HEK293T (cell line): ENCODE measurements at regions not wholly inside any gene's neighbourhood (a gene's known extent, or its start where the extent isn't known, plus 50 kb on each side); places are given as distances from the start of the nearest gene placed in this dataset.

Source experiments
- CTCF ChIA-PET: fragments of 350-600 bp; formaldehyde crosslinking; extraction: SDS; loops from one replicate; lab custom pipeline; 2021; ENCODE audit warnings: antibody characterized with exemption, inconsistent platforms; lab: Yijun Ruan, JAX
- POLR2A ChIA-PET: fragments of 350-600 bp; formaldehyde crosslinking; extraction: SDS; loops from one replicate; lab custom pipeline; 2020; ENCODE audit warnings: antibody characterized with exemption, inconsistent platforms; lab: Yijun Ruan, JAX
- DNase-seq: peaks from one replicate; pipeline ENCODE4 v3.0.0; 2012; ENCODE audit warnings: mixed read lengths; ENCODE audit errors: extremely low spot score
- ARNT ChIP-seq: fragments of 450-650 bp; IDR thresholded peaks from 2 replicates; pipeline ENCODE4 v1.6.1; 2017; ENCODE audit warnings: mild to moderate bottlenecking
- BHLHE40 ChIP-seq: fragments of 450-650 bp; IDR thresholded peaks from 2 replicates; pipeline ENCODE4 v1.6.1; 2016; ENCODE audit warnings: mild to moderate bottlenecking, moderate library complexity, borderline replicate concordance
- CTBP1 ChIP-seq: fragments of 450-650 bp; IDR thresholded peaks from 2 replicates; pipeline ENCODE4 v1.6.1; 2016; ENCODE audit warnings: borderline replicate concordance
- ELF4 ChIP-seq: fragments of 450-650 bp; IDR thresholded peaks from 2 replicates; pipeline ENCODE4 v1.6.1; 2017; ENCODE audit warnings: antibody characterized with exemption
- FOXA1 ChIP-seq: fragments of 450-650 bp; IDR thresholded peaks from 2 replicates; pipeline ENCODE4 v1.6.1; 2016; ENCODE audit warnings: mild to moderate bottlenecking
- FOXK2 ChIP-seq: fragments of 450-650 bp; IDR thresholded peaks from 2 replicates; pipeline ENCODE4 v1.6.1; 2016; ENCODE audit warnings: mild to moderate bottlenecking
- FOXM1 ChIP-seq: fragments of 450-650 bp; IDR thresholded peaks from 2 replicates; pipeline ENCODE4 v1.6.1; 2017; ENCODE audit warnings: mild to moderate bottlenecking, borderline replicate concordance
- HDGF ChIP-seq: fragments of 450-650 bp; IDR thresholded peaks from 2 replicates; pipeline ENCODE4 v1.6.1; 2017; ENCODE audit warnings: antibody characterized with exemption, borderline replicate concordance
- L3MBTL2 ChIP-seq: fragments of 450-650 bp; conservative IDR thresholded peaks from 2 replicates; pipeline ENCODE4 v1.6.1; 2016; ENCODE audit warnings: mild to moderate bottlenecking
- LEF1 ChIP-seq: fragments of 450-650 bp; IDR thresholded peaks from 2 replicates; pipeline ENCODE4 v1.6.1; 2017; ENCODE audit warnings: mild to moderate bottlenecking, borderline replicate concordance
- NFRKB ChIP-seq: fragments of 450-650 bp; IDR thresholded peaks from 2 replicates; pipeline ENCODE4 v1.6.1; 2016; ENCODE audit warnings: mild to moderate bottlenecking, moderate library complexity
- SP1 ChIP-seq: fragments of 450-650 bp; IDR thresholded peaks from 2 replicates; pipeline ENCODE4 v1.6.1; 2017
- SUZ12 ChIP-seq: fragments of 450-650 bp; IDR thresholded peaks from 2 replicates; pipeline ENCODE4 v1.6.1; 2016; ENCODE audit warnings: mild to moderate bottlenecking
- TARDBP ChIP-seq: fragments of 450-650 bp; IDR thresholded peaks from 2 replicates; pipeline ENCODE4 v1.6.1; 2016
- ZNF384 ChIP-seq: fragments of 450-650 bp; IDR thresholded peaks from 2 replicates; pipeline ENCODE4 v1.6.1; 2016
- TF ChIP-seq, protein P1 (sequence below): fragments of 450-650 bp; IDR thresholded peaks from 2 replicates; pipeline ENCODE4 v1.6.1; 2016

DNA sequence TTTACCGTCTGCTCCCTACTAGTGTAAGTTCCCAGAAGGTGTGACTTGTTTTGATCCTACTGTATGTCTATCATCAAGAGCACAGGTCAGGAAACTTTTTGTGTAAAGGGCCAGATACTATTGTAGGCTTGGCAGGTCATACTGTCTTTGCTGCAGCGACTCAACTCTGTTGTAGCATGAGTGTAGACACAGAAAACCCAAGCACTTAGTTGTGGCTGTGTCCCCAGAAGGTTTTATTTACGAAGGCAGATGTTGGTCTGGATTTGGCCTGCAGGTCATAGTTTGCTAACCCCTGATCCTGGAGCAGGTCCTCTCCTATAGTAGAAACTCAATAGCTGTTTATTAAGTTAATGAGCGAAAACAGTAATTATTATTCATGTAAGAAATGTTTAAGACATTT lies 365.9 kb upstream of the B3GALT2 start:
- ChIA-PET CTCF (no interaction called here), POLR2A (no interaction called here)
- DNase-seq = no peak
- TF ChIP-seq CTBP1 (no peak), SP1 (no peak), HDGF (no peak), ELF4 (no peak), LEF1 (no peak), NFRKB (no peak), SUZ12 (no peak), TARDBP (no peak), ARNT (no peak), L3MBTL2 (no peak), FOXA1 (no peak), FOXM1 (no peak), BHLHE40 (no peak), FOXK2 (no peak), ZNF384 (no peak)
- TF ChIP-seq, protein P1, sequence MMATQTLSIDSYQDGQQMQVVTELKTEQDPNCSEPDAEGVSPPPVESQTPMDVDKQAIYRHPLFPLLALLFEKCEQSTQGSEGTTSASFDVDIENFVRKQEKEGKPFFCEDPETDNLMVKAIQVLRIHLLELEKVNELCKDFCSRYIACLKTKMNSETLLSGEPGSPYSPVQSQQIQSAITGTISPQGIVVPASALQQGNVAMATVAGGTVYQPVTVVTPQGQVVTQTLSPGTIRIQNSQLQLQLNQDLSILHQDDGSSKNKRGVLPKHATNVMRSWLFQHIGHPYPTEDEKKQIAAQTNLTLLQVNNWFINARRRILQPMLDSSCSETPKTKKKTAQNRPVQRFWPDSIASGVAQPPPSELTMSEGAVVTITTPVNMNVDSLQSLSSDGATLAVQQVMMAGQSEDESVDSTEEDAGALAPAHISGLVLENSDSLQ = no peak

DNA sequence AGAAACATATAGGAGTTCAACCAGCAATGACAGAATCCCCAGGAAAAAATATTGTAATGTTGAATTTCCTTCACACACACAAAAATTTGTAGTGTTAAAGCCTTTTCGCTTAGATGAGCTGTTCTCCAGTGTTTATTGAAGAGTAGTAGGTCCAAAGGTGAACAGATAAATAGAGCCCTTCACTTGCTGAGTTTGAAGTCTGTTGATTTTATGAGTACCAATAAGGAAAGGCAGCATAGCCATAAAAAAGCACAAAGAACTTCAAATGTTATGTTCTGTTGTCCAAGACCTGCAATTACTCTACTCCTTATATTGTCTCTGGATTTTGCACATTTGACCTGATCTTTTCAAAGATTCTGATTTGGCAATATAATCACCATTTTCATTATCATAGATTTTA lies 362.7 kb upstream of the B3GALT2 start:
- no peak for DNase-seq
- ChIA-PET CTCF (no interaction called here), POLR2A (no interaction called here)
- TF ChIP-seq BHLHE40 (no peak), ZNF384 (no peak), HDGF (no peak), FOXM1 (no peak), SUZ12 (no peak), FOXA1 (no peak), L3MBTL2 (no peak), LEF1 (no peak), FOXK2 (no peak), SP1 (no peak), ARNT (no peak), NFRKB (no peak), CTBP1 (no peak), TARDBP (no peak), ELF4 (no peak)
- TF ChIP-seq, protein P1 = no peak

DNA sequence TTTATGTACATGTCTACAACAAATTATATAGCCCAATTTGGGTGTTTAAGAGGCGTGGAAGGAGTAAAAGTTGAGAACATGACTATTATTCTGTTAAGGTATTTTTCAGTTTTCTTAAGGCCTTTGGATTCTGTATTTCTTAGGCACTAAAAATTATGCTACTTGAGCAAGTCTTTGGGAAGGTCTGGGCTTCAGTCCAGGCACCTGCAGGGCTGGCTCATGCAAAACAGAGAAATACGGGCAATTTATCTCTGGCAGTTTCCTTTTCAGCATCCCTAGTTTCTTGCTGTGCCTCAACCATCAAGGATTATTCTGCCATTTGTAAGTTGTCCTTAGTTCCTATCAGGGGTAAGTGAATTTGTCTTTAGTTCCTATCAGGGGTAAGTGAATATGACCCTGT lies 358.8 kb upstream of the B3GALT2 start:
- TF ChIP-seq ELF4 = no peak
- no peak for TF ChIP-seq HDGF
- TF ChIP-seq ARNT = no peak
- no peak for TF ChIP-seq FOXM1
- no peak for DNase-seq
- ChIA-PET CTCF (no interaction called here), POLR2A (no interaction called here)

DNA sequence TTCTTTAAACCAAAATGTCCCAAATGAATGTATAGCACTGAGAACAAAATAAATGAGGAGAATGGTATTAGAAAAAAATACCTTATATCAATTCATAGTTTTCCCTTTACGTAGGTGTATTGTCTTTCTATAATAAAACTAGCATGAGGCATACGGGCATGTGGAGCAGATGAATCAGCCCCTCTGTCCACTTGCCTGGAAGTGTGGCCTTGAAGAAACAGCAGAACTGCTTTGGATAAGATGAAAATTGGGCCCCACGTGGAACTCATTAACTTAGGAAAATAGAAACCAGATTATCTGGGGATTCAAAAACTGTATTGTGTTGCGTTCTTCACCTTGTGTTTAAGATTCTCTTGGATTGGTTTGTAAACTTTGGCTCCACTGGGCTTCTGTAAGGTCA lies 356.8 kb upstream of the B3GALT2 start:
- no peak for TF ChIP-seq FOXA1
- TF ChIP-seq HDGF = no peak
- no peak for TF ChIP-seq L3MBTL2
- no peak for TF ChIP-seq SP1
- no peak for TF ChIP-seq SUZ12
- no peak for TF ChIP-seq ARNT
- CTCF ChIA-PET = no interaction called here
- DNase-seq = no peak
- POLR2A ChIA-PET = no interaction called here

DNA sequence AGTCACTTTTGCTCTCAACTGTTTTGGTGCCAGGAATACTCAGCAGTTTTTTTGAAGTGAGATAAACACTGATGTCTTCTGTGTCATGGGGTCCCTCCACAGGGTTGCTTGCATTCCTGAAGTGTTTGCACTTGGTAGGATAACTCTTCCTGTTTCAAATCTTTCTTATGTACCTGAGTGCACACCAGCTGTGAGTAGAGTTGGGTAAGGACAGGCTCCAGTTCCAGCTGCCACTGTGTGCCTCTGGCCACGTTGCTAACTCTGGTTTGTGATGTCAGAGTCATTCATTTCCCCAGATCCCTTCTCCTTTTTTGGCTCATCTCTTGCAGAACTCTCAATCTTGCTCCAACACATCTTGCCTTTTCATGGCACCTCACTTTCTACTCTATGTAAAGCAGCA lies 356.3 kb upstream of the B3GALT2 start:
- CTCF ChIA-PET = no interaction called here
- POLR2A ChIA-PET = no interaction called here
- no peak for DNase-seq
- TF ChIP-seq SP1 (no peak), NFRKB (no peak), ZNF384 (no peak), HDGF (no peak), CTBP1 (no peak), BHLHE40 (no peak), L3MBTL2 (no peak), FOXA1 (no peak), TARDBP (no peak)
- TF ChIP-seq, protein P1 = no peak

DNA sequence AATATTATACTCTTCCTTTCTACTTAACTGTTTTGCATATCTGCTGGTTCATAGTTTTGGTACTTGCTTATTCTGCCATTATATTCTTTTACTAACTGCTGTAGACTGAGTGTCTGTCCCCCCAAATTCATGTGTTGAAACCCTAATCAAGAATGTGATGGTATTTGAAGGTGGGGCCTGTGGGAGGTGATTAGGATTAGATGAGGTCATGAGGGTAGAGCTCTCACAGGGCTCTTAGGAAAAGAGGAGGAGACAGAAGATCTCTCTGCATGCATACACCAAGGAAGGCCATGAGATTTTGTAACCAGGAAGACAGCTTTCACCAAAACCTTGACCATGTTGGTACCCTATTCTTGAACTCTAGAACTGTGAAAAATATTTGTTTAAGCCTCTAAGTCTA lies 354.1 kb upstream of the B3GALT2 start:
- CTCF ChIA-PET = no interaction called here
- TF ChIP-seq ELF4 = no peak
- TF ChIP-seq CTBP1 = no peak
- POLR2A ChIA-PET = no interaction called here
- DNase-seq = no peak

DNA sequence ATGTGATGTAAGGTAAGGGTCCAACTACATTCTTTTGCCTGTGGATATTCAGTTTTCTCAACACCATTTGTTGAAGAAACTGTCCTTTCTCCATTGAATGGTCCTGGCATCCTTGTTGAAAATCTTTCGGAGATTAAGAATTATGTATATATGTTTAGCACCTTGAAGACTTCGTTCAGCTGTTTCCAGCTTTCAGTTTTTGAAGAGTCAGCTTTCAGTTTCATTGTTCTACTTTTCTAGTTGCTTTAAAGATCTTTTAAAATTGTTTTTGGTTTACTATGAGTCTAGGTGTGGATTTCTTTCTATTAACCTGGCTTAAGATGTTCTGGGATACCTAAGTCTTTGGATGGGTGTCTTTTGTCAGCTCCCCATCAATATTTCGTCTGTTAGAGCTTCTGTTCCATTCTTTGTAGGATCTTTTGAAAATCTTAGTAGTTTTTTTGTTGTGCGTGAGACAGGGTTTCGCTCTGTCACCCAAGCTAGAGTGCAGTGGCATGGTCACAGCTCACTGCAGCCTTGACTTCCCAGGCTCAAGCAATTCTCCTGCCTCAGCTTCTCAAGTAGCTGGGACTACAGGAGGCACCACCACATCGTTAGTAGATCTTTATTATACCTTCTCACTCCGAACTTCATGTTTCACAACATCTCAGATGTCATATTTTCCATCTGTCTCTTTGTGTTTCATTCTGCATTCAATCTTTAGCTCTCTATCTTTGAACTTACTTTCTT lies 353.5 kb upstream of the B3GALT2 start:
- CTCF ChIA-PET = no interaction called here
- TF ChIP-seq FOXA1 (no peak), CTBP1 (no peak), L3MBTL2 (no peak), TARDBP (no peak), FOXM1 (no peak), HDGF (no peak)
- TF ChIP-seq, protein P1 = no peak
- POLR2A ChIA-PET = no interaction called here
- DNase-seq = no peak
